K562 (cell line): ENCODE measurements at regions not wholly inside any gene's neighbourhood (a gene's known extent, or its start where the extent isn't known, plus 50 kb on each side); places are given as distances from the start of the nearest gene placed in this dataset.

ENCODE experiments used
- MAFK ChIP-seq: IDR thresholded peaks from 2 replicates; pipeline ENCODE4 v1.6.1; 2011; ENCODE audit warnings: low read length, improper control_type of control experiment
- STAT5B ChIP-seq: fragments of 250-450 bp; sonication (Bioruptor Pico); IDR thresholded peaks from 2 replicates; pipeline ENCODE4 v1.8.0; 2021; ENCODE audit warnings: mild to moderate bottlenecking, inconsistent platforms
- THAP7 ChIP-seq: fragments of 250-450 bp; sonication (Bioruptor Pico); IDR thresholded peaks from 2 replicates; pipeline ENCODE4 v1.5.0; 2021
- VEZF1 ChIP-seq: fragments of 200-800 bp; sonication (Bioruptor generic); IDR thresholded peaks from 2 replicates; pipeline ENCODE4 v1.6.1; 2017; ENCODE audit warnings: missing genetic modification characterization, missing compliant biosample characterization
- ZNF707 ChIP-seq: fragments of 250-450 bp; sonication (Bioruptor Pico); conservative IDR thresholded peaks from 2 replicates; pipeline ENCODE4 v1.8.0; 2022; ENCODE audit warnings: inconsistent platforms, mild to moderate bottlenecking, moderate library complexity

GRCh38 chr2:145000376-145000775 is 480.5 kb upstream of the ZEB2 start:
- TF ChIP-seq MAFK (no peak), STAT5B (CRISPR knock-in tag) (no peak), ZNF707 (CRISPR knock-in tag) (no peak), VEZF1 (CRISPR knock-in tag) (no peak), THAP7 (CRISPR knock-in tag) (no peak)
